Astrocyte (in vitro differentiated cells and primary cell): ENCODE measurements at regions not wholly inside any gene's neighbourhood (a gene's known extent, or its start where the extent isn't known, plus 50 kb on each side); places are given as distances from the start of the nearest gene placed in this dataset.

Experiments used
- DNase-seq: peaks from one replicate; pipeline ENCODE4 v3.0.0-alpha.2; 2010; ENCODE audit warnings: low read depth
- FAIRE-seq: peaks from 2 replicates; lab custom pipeline; 2011; peaks lifted over from hg19 to GRCh38; lab: Jason Lieb, UNC
- H2AFZ ChIP-seq: 2 replicates; pipeline ENCODE4 v1.6.0; 2012; ENCODE audit warnings: low read depth, low read length, inconsistent platforms
- H3K27ac ChIP-seq: 2 replicates; pipeline ENCODE4 v1.5.1; 2011; ENCODE audit warnings: low read depth, low read length, inconsistent platforms
- H3K27me3 ChIP-seq: 2 replicates; pipeline ENCODE4 v1.6.0; 2011; ENCODE audit warnings: low read length, inconsistent platforms; ENCODE audit not compliant: insufficient read depth
- H3K36me3 ChIP-seq: 2 replicates; pipeline ENCODE4 v1.5.1; 2011; ENCODE audit warnings: low read length, inconsistent platforms; ENCODE audit not compliant: insufficient read depth
- H3K4me1 ChIP-seq: 2 replicates; pipeline ENCODE4 v1.5.1; 2011; ENCODE audit warnings: low read length, inconsistent platforms; ENCODE audit not compliant: insufficient read depth
- H3K4me2 ChIP-seq: 2 replicates; pipeline ENCODE4 v1.6.0; 2012; ENCODE audit warnings: low read length, inconsistent platforms
- H3K4me3 ChIP-seq: 2 replicates; pipeline ENCODE4 v1.5.1; 2011; ENCODE audit warnings: low read depth, mild to moderate bottlenecking, low read length, inconsistent platforms; ENCODE audit not compliant: insufficient read depth
- H3K79me2 ChIP-seq: 2 replicates; pipeline ENCODE4 v1.6.0; 2012; ENCODE audit warnings: mild to moderate bottlenecking, low read length, inconsistent platforms; ENCODE audit not compliant: insufficient read depth
- H3K9ac ChIP-seq: 2 replicates; pipeline ENCODE4 v1.6.0; 2012; ENCODE audit warnings: mild to moderate bottlenecking, low read length, inconsistent platforms
- H3K9me3 ChIP-seq: 2 replicates; pipeline ENCODE4 v1.5.1; 2012; ENCODE audit warnings: low read depth, mild to moderate bottlenecking, low read length, inconsistent platforms; ENCODE audit not compliant: insufficient read depth
- H4K20me1 ChIP-seq: 2 replicates; pipeline ENCODE4 v1.6.0; 2012; ENCODE audit warnings: low read length, inconsistent platforms; ENCODE audit not compliant: insufficient read depth
- H3K27ac Mint-ChIP-seq: one replicate; pipeline ENCODE4 v1.8.0; 2021; ENCODE audit warnings: mild to moderate bottlenecking, mixed read lengths; ENCODE audit not compliant: unreplicated experiment
- H3K27me3 Mint-ChIP-seq: one replicate; pipeline ENCODE4 v1.8.0; 2021; ENCODE audit warnings: low read depth, mixed read lengths; ENCODE audit not compliant: unreplicated experiment
- H3K36me3 Mint-ChIP-seq: one replicate; pipeline ENCODE4 v1.8.0; 2021; ENCODE audit warnings: low read depth, mixed read lengths; ENCODE audit not compliant: unreplicated experiment
- H3K4me1 Mint-ChIP-seq: one replicate; pipeline ENCODE4 v1.8.0; 2021; ENCODE audit warnings: low read depth, mixed read lengths; ENCODE audit not compliant: unreplicated experiment
- H3K4me3 Mint-ChIP-seq: one replicate; pipeline ENCODE4 v1.8.0; 2021; ENCODE audit warnings: mild to moderate bottlenecking, moderate library complexity, mixed read lengths; ENCODE audit not compliant: unreplicated experiment
- H3K9me3 Mint-ChIP-seq: one replicate; pipeline ENCODE4 v1.8.0; 2021; ENCODE audit warnings: mild to moderate bottlenecking, mixed read lengths; ENCODE audit not compliant: unreplicated experiment
- EZH2 ChIP-seq: IDR thresholded peaks from 2 replicates; pipeline ENCODE4 v1.6.1; 2012; ENCODE audit warnings: mild to moderate bottlenecking, low read length, inconsistent platforms; ENCODE audit not compliant: insufficient read depth
- TF ChIP-seq, protein P1 (sequence below): IDR thresholded peaks from 2 replicates; pipeline ENCODE4 v1.5.1; 2011; ENCODE audit warnings: low read depth, mild to moderate bottlenecking, inconsistent platforms, low read length, moderate library complexity; ENCODE audit not compliant: insufficient read depth

- FAIRE-seq (no peak), DNase-seq (no peak)
Observed at GRCh38 chr13:34752283-34752960, 189.6 kb upstream of the NBEA start.

DNA sequence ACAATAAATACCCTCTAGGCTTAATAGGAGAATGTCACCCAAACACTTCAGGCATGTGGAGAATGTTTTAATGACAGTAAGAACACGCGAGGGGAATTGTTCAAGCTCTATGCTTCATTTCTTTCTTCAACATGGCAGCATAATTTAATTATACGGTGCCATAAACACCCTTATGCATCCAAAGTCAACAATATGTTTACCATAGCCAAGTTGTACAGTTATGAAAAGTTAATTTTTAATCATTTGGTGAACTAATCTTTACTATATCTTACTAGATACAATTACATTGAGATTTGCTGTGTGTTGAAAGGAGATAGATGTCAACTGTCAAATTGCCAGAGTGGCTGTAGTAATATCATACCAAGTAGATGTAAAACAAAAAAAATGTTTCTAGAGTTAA is 185.9 kb upstream of the NBEA start:
- DNase-seq (no peak), FAIRE-seq (no peak)
- no peaks in the 10 kb centered on the region for H3K79me2 ChIP-seq
- H2AFZ ChIP-seq, result no peak overlapping the region
- TF ChIP-seq, protein P1, sequence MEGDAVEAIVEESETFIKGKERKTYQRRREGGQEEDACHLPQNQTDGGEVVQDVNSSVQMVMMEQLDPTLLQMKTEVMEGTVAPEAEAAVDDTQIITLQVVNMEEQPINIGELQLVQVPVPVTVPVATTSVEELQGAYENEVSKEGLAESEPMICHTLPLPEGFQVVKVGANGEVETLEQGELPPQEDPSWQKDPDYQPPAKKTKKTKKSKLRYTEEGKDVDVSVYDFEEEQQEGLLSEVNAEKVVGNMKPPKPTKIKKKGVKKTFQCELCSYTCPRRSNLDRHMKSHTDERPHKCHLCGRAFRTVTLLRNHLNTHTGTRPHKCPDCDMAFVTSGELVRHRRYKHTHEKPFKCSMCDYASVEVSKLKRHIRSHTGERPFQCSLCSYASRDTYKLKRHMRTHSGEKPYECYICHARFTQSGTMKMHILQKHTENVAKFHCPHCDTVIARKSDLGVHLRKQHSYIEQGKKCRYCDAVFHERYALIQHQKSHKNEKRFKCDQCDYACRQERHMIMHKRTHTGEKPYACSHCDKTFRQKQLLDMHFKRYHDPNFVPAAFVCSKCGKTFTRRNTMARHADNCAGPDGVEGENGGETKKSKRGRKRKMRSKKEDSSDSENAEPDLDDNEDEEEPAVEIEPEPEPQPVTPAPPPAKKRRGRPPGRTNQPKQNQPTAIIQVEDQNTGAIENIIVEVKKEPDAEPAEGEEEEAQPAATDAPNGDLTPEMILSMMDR, result no peak
- TF ChIP-seq EZH2, result no peak
- H3K27ac ChIP-seq, result no peak overlapping the region
- Mint-ChIP-seq H3K27ac (no peak overlapping the region), H3K36me3 (no peaks in the 10 kb centered on the region), H3K27me3 (no peaks in the 10 kb centered on the region), H3K9me3 (no peaks in the 10 kb centered on the region), H3K4me1 (no peaks in the 10 kb centered on the region), H3K4me3 (no peak overlapping the region)
- H3K4me2 ChIP-seq, result no peak overlapping the region
- no peaks in the 10 kb centered on the region for H3K4me1 ChIP-seq
- H3K4me3 ChIP-seq, result no peak overlapping the region
- H3K27me3 ChIP-seq, result no peaks in the 10 kb centered on the region
- H4K20me1 ChIP-seq, result no peaks in the 10 kb centered on the region
- H3K36me3 ChIP-seq, result no peaks in the 10 kb centered on the region
- no peak overlapping the region for H3K9ac ChIP-seq
- no peaks in the 10 kb centered on the region for H3K9me3 ChIP-seq

More at GRCh38 chr13:34752283-34752960, 189.6 kb upstream of the NBEA start:
- Histone ChIP-seq H3K9me3 (no peaks in the 10 kb centered on the region), H3K27me3 (no peaks in the 10 kb centered on the region), H3K79me2 (no peaks in the 10 kb centered on the region), H3K36me3 (no peaks in the 10 kb centered on the region), H3K4me1 (no peaks in the 10 kb centered on the region), H3K9ac (no peak overlapping the region), H3K4me2 (no peak overlapping the region), H4K20me1 (no peaks in the 10 kb centered on the region), H3K4me3 (no peak overlapping the region), H3K27ac (no peak overlapping the region), H2AFZ (no peak overlapping the region)
- no peak for TF ChIP-seq EZH2
- TF ChIP-seq, protein P1, result no peak
- Mint-ChIP-seq H3K4me3 (no peak overlapping the region), H3K4me1 (peaks cover 7% of the 10 kb centered on the region), H3K27ac (no peak overlapping the region), H3K9me3 (no peaks in the 10 kb centered on the region), H3K27me3 (peaks cover 2% of the 10 kb centered on the region), H3K36me3 (no peaks in the 10 kb centered on the region)

- FAIRE-seq (no peak), DNase-seq (no peak)
- H3K27ac ChIP-seq, result no peak overlapping the region
Observed at GRCh38 chr13:34756572-34756971, 185.5 kb upstream of the NBEA start.

More at GRCh38 chr13:34756572-34756971, 185.5 kb upstream of the NBEA start:
- Mint-ChIP-seq H3K4me1 (no peaks in the 10 kb centered on the region), H3K4me3 (no peak overlapping the region), H3K27ac (no peak overlapping the region), H3K36me3 (no peaks in the 10 kb centered on the region), H3K27me3 (no peaks in the 10 kb centered on the region), H3K9me3 (no peaks in the 10 kb centered on the region)
- no peak overlapping the region for H3K4me2 ChIP-seq
- no peak overlapping the region for H3K4me3 ChIP-seq
- no peaks in the 10 kb centered on the region for H3K4me1 ChIP-seq
- H3K27me3 ChIP-seq, result no peaks in the 10 kb centered on the region
- H3K9ac ChIP-seq, result no peak overlapping the region
- TF ChIP-seq, protein P1, result no peak
- TF ChIP-seq EZH2, result no peak
- H3K79me2 ChIP-seq, result no peaks in the 10 kb centered on the region
- H4K20me1 ChIP-seq, result no peaks in the 10 kb centered on the region
- H3K36me3 ChIP-seq, result no peaks in the 10 kb centered on the region
- no peak overlapping the region for H2AFZ ChIP-seq
- H3K9me3 ChIP-seq, result no peaks in the 10 kb centered on the region
